Thymus (tissue), 11 donors: ENCODE measurements at regions not wholly inside any gene's neighbourhood (a gene's known extent, or its start where the extent isn't known, plus 50 kb on each side); places are given as distances from the start of the nearest gene placed in this dataset.

Experiments
- DNase-seq, 9 donors: peaks; one replicate each; pipeline ENCODE4 v3.0.0-alpha.2; 2013; ENCODE audit warnings: low spot score in 9 of 9, low read depth in 6 of 9, missing footprints in 1 of 9
- H3K27ac ChIP-seq, 2 donors: one replicate each; pipeline ENCODE4 v1.5.1; 2013; ENCODE audit warnings: control low read depth in 1 of 2, low read depth in 1 of 2, low read length in 1 of 2, mild to moderate bottlenecking in 1 of 2, moderate library complexity in 1 of 2
- H3K27me3 ChIP-seq, 2 donors: one replicate each; pipeline ENCODE4 v1.5.1; 2013; ENCODE audit warnings: low read length in 1 of 2; ENCODE audit not compliant: control insufficient read depth in 2 of 2, insufficient read depth in 1 of 2
- H3K36me3 ChIP-seq, 2 donors: one replicate each; pipeline ENCODE4 v1.5.1; 2013; ENCODE audit warnings: low read length in 1 of 2, mild to moderate bottlenecking in 1 of 2, moderate library complexity in 1 of 2; ENCODE audit not compliant: control insufficient read depth in 2 of 2, insufficient read depth in 2 of 2
- H3K4me1 ChIP-seq, 2 donors: one replicate each; pipeline ENCODE4 v1.5.1; 2013; ENCODE audit warnings: low read length in 2 of 2; ENCODE audit not compliant: control insufficient read depth in 2 of 2, insufficient read depth in 2 of 2
- H3K4me3 ChIP-seq, 2 donors: one replicate each; pipeline ENCODE4 v1.5.1; 2013; ENCODE audit warnings: low read length in 2 of 2, control low read depth in 1 of 2, mild to moderate bottlenecking in 1 of 2
- H3K9me3 ChIP-seq, 2 donors: one replicate each; pipeline ENCODE4 v1.5.1; 2013; ENCODE audit warnings: low read length in 1 of 2, mild to moderate bottlenecking in 1 of 2; ENCODE audit not compliant: control insufficient read depth in 2 of 2, insufficient read depth in 1 of 2
- WGBS: extraction: QIAGEN DNeasy Blood & Tissue Kit; methylation state at CpG from one replicate; pipeline ENCODE4 v1.1.7; 2013; 5-methylcytosine and 5-hydroxymethylcytosine counted together
- donor health status: healthy.

DNA sequence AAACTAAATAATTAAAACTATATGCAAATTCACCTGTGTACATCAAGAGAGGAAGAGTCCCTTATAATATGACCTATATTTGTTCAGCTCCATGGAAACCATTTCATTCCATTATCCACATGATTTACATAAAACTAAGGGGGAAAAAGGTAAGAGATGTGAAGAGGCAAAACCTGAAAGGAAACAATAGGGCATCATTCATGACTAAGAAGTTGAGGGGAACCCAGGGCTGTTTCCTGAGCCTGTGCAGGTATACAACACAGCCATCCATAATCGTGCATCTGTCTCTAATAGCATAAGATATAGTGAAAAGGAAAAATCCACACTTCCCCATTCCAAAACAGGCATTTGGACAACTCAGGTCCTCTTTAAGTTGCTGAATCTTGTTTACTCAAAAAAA lies 151.3 kb downstream of the NR4A2 start:
- no peak overlapping the region for H3K27ac ChIP-seq
- 68% methylated on average over 1 of the region's 1 CpG for WGBS
- no peaks in the 10 kb centered on the region for H3K9me3 ChIP-seq
- H3K4me3 ChIP-seq, result no peak overlapping the region
- DNase-seq, result no peak
- H3K27me3 ChIP-seq, result no peaks in the 10 kb centered on the region
- H3K4me1 ChIP-seq, result no peaks in the 10 kb centered on the region
- no peaks in the 10 kb centered on the region for H3K36me3 ChIP-seq

DNA sequence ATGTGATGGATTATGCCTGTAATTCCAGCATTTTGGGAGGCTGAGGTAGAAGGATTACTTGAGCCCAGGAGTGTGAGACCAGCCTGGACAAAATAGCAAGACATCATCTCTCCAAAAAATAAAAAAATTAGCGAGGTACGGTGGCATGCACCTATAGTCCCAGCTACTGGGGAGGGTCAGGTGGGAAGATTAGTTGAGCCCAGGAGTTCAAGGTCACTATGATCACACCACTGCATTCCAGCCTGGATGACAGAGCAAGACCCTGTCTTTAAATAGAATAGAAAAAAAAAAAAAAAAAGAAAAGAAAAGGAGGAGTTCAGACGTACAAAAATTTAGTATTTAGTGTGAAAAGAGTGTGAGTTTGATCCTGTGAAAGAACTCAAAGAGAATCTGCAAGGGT lies 154.9 kb downstream of the NR4A2 start:
- no peak for DNase-seq
- Histone ChIP-seq H3K9me3 (no peaks in the 10 kb centered on the region), H3K4me1 (no peaks in the 10 kb centered on the region), H3K27ac (no peak overlapping the region), H3K27me3 (no peaks in the 10 kb centered on the region), H3K36me3 (no peaks in the 10 kb centered on the region), H3K4me3 (no peak overlapping the region)
- WGBS, result 94% methylated on average over 3 of the region's 3 CpGs

DNA sequence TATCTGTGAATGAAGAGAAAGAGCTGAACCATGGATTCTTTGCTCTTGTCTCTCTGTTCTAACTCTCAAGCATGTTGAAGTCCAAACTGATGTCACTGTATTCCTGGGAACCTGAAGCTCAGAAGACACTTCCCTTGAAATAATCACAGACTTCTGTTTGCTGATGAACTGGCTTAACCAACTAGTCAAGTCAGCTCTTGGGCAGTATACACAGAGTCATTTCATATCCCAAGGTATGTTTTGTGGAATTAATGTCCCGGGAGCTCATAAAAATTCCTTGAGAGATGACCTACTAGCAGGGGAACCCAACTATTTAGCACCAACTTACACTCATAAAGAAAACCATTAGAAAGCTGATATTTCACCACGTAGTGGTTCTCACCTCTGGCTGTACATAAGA lies 156.6 kb downstream of the NR4A2 start:
- no peaks in the 10 kb centered on the region for H3K4me1 ChIP-seq
- no peaks in the 10 kb centered on the region for H3K36me3 ChIP-seq
- H3K27ac ChIP-seq, result no peak overlapping the region
- WGBS, result 85% methylated on average over 2 of the region's 2 CpGs
- DNase-seq, result no peak
- H3K27me3 ChIP-seq, result no peaks in the 10 kb centered on the region
- H3K9me3 ChIP-seq, result no peaks in the 10 kb centered on the region
- no peak overlapping the region for H3K4me3 ChIP-seq

- Histone ChIP-seq H3K4me1 (no peaks in the 10 kb centered on the region), H3K27ac (no peak overlapping the region), H3K9me3 (no peaks in the 10 kb centered on the region), H3K4me3 (no peak overlapping the region), H3K36me3 (no peaks in the 10 kb centered on the region), H3K27me3 (no peaks in the 10 kb centered on the region)
- DNase-seq, result no peak
- WGBS, result 48% methylated on average over 2 of the region's 2 CpGs
Measured at GRCh38 chr2:156170929-156171328, 161.6 kb downstream of the NR4A2 start.

GRCh38 chr2:156165742-156166141 lies 166.8 kb downstream of the NR4A2 start:
- no peaks in the 10 kb centered on the region for H3K4me1 ChIP-seq
- H3K9me3 ChIP-seq, result no peaks in the 10 kb centered on the region
- 91% methylated on average over 2 of the region's 2 CpGs for WGBS
- no peak for DNase-seq
- H3K27me3 ChIP-seq, result no peaks in the 10 kb centered on the region
- H3K27ac ChIP-seq, result no peak overlapping the region
- no peak overlapping the region for H3K4me3 ChIP-seq
- H3K36me3 ChIP-seq, result no peaks in the 10 kb centered on the region

- no peak overlapping the region for H3K4me3 ChIP-seq
- H3K9me3 ChIP-seq, result no peaks in the 10 kb centered on the region
- 97% methylated on average over 7 of the region's 7 CpGs for WGBS
- H3K27me3 ChIP-seq, result no peaks in the 10 kb centered on the region
- no peak overlapping the region for H3K27ac ChIP-seq
- H3K4me1 ChIP-seq, result no peaks in the 10 kb centered on the region
- no peaks in the 10 kb centered on the region for H3K36me3 ChIP-seq
- DNase-seq, result no peak
Measured at GRCh38 chr2:156164091-156164720, 168.3 kb downstream of the NR4A2 start.

GRCh38 chr2:156158808-156159207 lies 173.7 kb downstream of the NR4A2 start:
- no peaks in the 10 kb centered on the region for H3K4me1 ChIP-seq
- no peaks in the 10 kb centered on the region for H3K36me3 ChIP-seq
- WGBS, result 90% methylated on average over 2 of the region's 2 CpGs
- H3K9me3 ChIP-seq, result no peaks in the 10 kb centered on the region
- H3K4me3 ChIP-seq, result no peak overlapping the region
- H3K27me3 ChIP-seq, result no peaks in the 10 kb centered on the region
- no peak overlapping the region for H3K27ac ChIP-seq
- no peak for DNase-seq

DNA sequence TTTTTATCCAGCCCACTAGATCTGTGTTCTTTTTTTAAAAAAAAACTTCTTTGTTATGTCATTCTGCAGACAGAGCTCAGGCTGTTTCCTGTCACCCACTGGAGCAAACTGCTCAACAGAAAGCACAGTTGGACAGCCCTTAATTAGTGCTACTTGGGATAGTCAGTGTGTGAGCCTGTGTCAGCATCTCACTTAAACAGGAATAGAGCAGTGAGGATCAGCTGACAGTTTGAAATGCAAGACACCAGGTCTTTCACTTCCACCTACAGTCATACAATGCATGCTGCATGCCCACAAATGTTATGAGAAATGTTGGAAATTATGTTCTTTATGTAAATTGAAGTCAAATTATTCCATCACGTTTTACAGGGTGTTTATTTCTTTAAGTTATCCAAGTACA lies 174.9 kb downstream of the NR4A2 start:
- no peak overlapping the region for H3K4me3 ChIP-seq
- DNase-seq, result no peak
- WGBS, result 66% methylated on average over 1 of the region's 1 CpG
- H3K4me1 ChIP-seq, result no peaks in the 10 kb centered on the region
- H3K9me3 ChIP-seq, result no peaks in the 10 kb centered on the region
- H3K27me3 ChIP-seq, result no peaks in the 10 kb centered on the region
- H3K36me3 ChIP-seq, result no peaks in the 10 kb centered on the region
- no peak overlapping the region for H3K27ac ChIP-seq

DNA sequence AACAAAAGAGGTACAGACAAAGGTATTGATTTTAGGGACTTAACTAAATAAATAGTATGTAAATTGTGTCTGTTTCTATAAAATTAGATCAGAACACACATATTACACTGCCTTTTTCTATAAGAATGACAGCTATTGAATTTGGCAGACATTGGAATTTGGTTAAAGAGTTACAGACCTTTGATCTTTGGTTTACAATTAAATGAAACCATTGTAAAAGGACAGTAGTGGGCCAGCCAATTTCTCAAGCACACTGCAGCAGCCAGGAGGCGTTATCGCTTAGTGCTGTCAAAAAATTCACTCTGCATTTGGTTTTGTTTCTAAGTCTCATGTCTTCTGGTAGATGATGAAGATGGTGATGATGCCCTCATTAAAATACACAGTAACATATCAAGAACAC lies 175.9 kb downstream of the NR4A2 start:
- no peak for DNase-seq
- no peaks in the 10 kb centered on the region for H3K27me3 ChIP-seq
- H3K27ac ChIP-seq, result no peak overlapping the region
- H3K9me3 ChIP-seq, result no peaks in the 10 kb centered on the region
- 97% methylated on average over 2 of the region's 2 CpGs for WGBS
- no peaks in the 10 kb centered on the region for H3K36me3 ChIP-seq
- no peak overlapping the region for H3K4me3 ChIP-seq
- H3K4me1 ChIP-seq, result no peaks in the 10 kb centered on the region

DNA sequence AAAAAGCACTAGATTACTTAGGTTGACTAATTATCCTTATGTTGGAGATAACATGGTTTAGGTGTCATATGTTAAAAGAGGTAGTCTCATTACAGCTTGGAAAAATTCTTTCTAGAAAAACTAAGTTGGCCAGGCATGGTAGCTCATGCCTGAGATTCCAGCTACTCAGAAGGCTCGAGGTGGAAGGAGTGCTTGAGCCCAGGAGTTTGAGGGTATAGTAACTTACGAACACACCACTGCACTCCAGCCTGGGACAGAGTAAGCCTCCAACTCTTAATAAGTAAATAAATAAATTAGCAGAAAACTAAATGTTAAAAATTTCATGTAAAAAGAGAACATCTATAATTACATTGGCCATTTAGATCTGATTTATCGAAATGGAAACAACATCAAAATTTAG lies 177.2 kb downstream of the NR4A2 start:
- H3K27me3 ChIP-seq, result no peaks in the 10 kb centered on the region
- H3K27ac ChIP-seq, result no peak overlapping the region
- H3K36me3 ChIP-seq, result no peaks in the 10 kb centered on the region
- no peak overlapping the region for H3K4me3 ChIP-seq
- H3K4me1 ChIP-seq, result no peaks in the 10 kb centered on the region
- DNase-seq, result no peak
- WGBS, result 92% methylated on average over 3 of the region's 3 CpGs
- no peaks in the 10 kb centered on the region for H3K9me3 ChIP-seq
